ENCODE measurements at regions not wholly inside any gene's neighbourhood (a gene's known extent, or its start where the extent isn't known, plus 50 kb on each side); places are given as distances from the start of the nearest gene placed in this dataset.

GRCh38 chrX:124475358-124475757 is 129.0 kb downstream of the SH2D1A start:
- Histone ChIP-seq H3K36me3 (ENCODE audit: control insufficient read depth, insufficient read depth, low read length) (no peaks in the 10 kb centered on the region), H3K23ac (ENCODE audit: low read depth, low read length) (no peak overlapping the region), H2AK5ac (ENCODE audit: low read depth, low read length) (no peak overlapping the region), H3K27me3 (ENCODE audit: control insufficient read depth, insufficient read depth, low read length) (no peaks in the 10 kb centered on the region), H3K4me1 (ENCODE audit: control insufficient read depth, insufficient read depth, low read length) (no peaks in the 10 kb centered on the region), H3K18ac (ENCODE audit: low read depth, low read length) (no peak overlapping the region), H2AFZ (replicated peaks; ENCODE audit: low read length, poor library complexity) (no peak overlapping the region), H4K20me1 (ENCODE audit: insufficient read depth, low read length) (no peaks in the 10 kb centered on the region), H3K14ac (replicated peaks; ENCODE audit: low read depth, low read length) (no peak overlapping the region), H2BK5ac (ENCODE audit: low read depth, low read length, poor library complexity, severe bottlenecking) (no peak overlapping the region), H3K9me3 (ENCODE audit: control insufficient read depth, insufficient read depth, low read length) (no peaks in the 10 kb centered on the region), H2BK20ac (ENCODE audit: low read depth, low read length) (no peak overlapping the region), H4K5ac (ENCODE audit: low read depth, low read length) (no peak overlapping the region), H3K9me1 (ENCODE audit: insufficient read depth, low read length) (no peaks in the 10 kb centered on the region), H2BK120ac (ENCODE audit: low read depth, low read length) (no peak overlapping the region), H3K4ac (ENCODE audit: low read depth, low read length) (no peak overlapping the region), H3K79me1 (ENCODE audit: low read depth in 1 of 2, low read length in 2 of 2) (no peaks in the 10 kb centered on the region), H3K9ac (ENCODE audit: low read depth, low read length) (no peak overlapping the region), H3K4me2 (ENCODE audit: low read depth, low read length) (no peak overlapping the region), H3K4me3 (ENCODE audit: insufficient read depth, low read depth, low read length) (no peak overlapping the region), H4K8ac (ENCODE audit: low read depth in 2 of 2, low read length in 2 of 2) (no peak overlapping the region), H3K27ac (ENCODE audit: insufficient read depth, low read length) (no peak overlapping the region), H4K91ac (ENCODE audit: insufficient read depth, low read depth, low read length) (no peak overlapping the region), H2AK9ac (replicated peaks; ENCODE audit: low read depth, low read length, poor library complexity) (no peak overlapping the region), H3K56ac (ENCODE audit: extremely low read depth, insufficient read depth, low read length) (no peak overlapping the region), H2BK15ac (ENCODE audit: low read depth, low read length) (no peak overlapping the region)
- POLR2A ChIA-PET (ENCODE audit: unreplicated experiment): no interaction called here
- intact Hi-C loops (cut with micrococcal nuclease): no loop called here
- CTCF ChIA-PET: no interaction called here
- TF ChIP-seq POLR2A (IDR thresholded peaks at IDR 0.05; ENCODE audit: low read depth, low read length) (no peak), BHLHE40 (IDR thresholded peaks at IDR 0.05; ENCODE audit: low read depth, low read length) (no peak), FOS (IDR thresholded peaks at IDR 0.05; ENCODE audit: low read depth, low read length) (no peak), SMC3 (IDR thresholded peaks at IDR 0.05; ENCODE audit: low read depth, low read length) (no peak), MXI1 (IDR thresholded peaks at IDR 0.05; ENCODE audit: borderline replicate concordance, low read depth, low read length) (no peak), RAD21 (IDR thresholded peaks at IDR 0.05; ENCODE audit: low read length) (no peak), CEBPB (IDR thresholded peaks at IDR 0.05; ENCODE audit: low read depth, low read length) (no peak), USF2 (IDR thresholded peaks at IDR 0.05; ENCODE audit: low read depth, low read length) (no peak), ELK1 (IDR thresholded peaks at IDR 0.05; ENCODE audit: borderline replicate concordance, low read depth, low read length) (no peak), RFX5 (IDR thresholded peaks at IDR 0.05; ENCODE audit: low read depth, low read length) (no peak), CTCF (conservative IDR thresholded peaks at IDR 0.05; ENCODE audit: low read depth, low read length) (no peak), NFE2L2 (IDR thresholded peaks at IDR 0.05; ENCODE audit: low read depth, low read length) (no peak), MAZ (IDR thresholded peaks at IDR 0.05; ENCODE audit: borderline replicate concordance, low read depth, low read length) (no peak), CHD1 (IDR thresholded peaks at IDR 0.05; ENCODE audit: low read depth, low read length) (no peak), RCOR1 (IDR thresholded peaks at IDR 0.05; ENCODE audit: insufficient replicate concordance, low read length) (no peak), MAFK (IDR thresholded peaks at IDR 0.05; ENCODE audit: low read depth, low read length) (no peak)
- dilution Hi-C loops (cut with HindIII; ENCODE audit: low sequenced_read_pairs, unreplicated experiment): no loop called here
- ATAC-seq (ENCODE audit: low read depth): no peak
- in situ Hi-C loops (cut with MboI; ENCODE audit: low sequenced_read_pairs): no loop called here
- no TSS peak for BruUV-seq (replicated peaks)
- 24% methylated on average over 2 of the region's 2 CpGs; no CpG with 5 or more reads in 1 of the 2 experiments for WGBS, 2 experiments (ENCODE audit: extremely low coverage in 2 of 2, insufficient read length in 1 of 2)
- DNase-seq: no peak
